Stimulated activated CD4-positive, alpha-beta T cell treated with anti-CD3 and anti-CD28 coated beads, Interleukin-15, amount 100 ng/mL, for 48 hours (primary cell): ENCODE measurements at regions not wholly inside any gene's neighbourhood (a gene's known extent, or its start where the extent isn't known, plus 50 kb on each side); places are given as distances from the start of the nearest gene placed in this dataset.

Source experiments
- DNase-seq, 2 donors: peaks; one replicate each; pipeline ENCODE4 v3.0.0-alpha.2; 2020; ENCODE audit warnings: low read depth in 2 of 2

DNA sequence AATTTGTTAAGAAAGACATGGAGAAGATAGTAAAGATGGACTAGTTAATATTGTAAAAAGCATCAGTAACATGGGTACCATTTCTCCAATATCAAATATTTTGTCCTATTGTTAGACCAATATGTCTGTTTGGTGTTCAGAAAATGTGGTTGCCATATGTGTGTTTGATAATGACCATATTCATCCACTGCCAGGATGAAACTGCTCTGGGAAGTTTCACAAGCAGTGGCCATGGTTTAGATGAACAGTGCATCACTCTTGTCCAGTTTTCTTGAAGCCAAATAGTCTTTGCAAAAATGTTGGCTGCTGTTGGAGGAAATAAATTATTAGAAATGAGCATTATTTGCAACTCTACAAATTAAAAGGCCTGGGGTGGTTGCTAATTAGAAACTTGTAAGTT is 333.8 kb downstream of the NUF2 start:
- no peak for DNase-seq

- DNase-seq, result no peak
Measured at GRCh38 chr1:163656095-163656759, 334.5 kb downstream of the NUF2 start.

DNA sequence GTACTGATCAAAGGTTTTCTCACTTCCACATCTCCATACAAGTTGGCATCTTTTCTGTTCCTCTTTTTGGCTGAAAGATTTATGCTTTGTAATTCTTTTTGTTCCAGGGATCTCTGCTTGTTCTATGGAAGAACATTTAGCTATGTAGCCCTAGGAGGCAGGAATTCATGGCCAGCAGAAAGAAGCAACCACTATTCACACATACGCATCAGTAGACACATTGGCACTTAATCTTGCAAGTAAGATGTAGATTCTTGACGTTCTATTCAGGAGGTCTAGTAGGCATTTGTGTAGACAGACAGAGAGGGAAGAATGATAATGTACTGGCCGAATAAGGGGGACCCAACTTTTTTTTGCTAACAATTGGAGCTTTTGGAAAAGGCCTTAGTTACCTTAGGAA is 336.0 kb downstream of the NUF2 start:
- no peak for DNase-seq

DNA sequence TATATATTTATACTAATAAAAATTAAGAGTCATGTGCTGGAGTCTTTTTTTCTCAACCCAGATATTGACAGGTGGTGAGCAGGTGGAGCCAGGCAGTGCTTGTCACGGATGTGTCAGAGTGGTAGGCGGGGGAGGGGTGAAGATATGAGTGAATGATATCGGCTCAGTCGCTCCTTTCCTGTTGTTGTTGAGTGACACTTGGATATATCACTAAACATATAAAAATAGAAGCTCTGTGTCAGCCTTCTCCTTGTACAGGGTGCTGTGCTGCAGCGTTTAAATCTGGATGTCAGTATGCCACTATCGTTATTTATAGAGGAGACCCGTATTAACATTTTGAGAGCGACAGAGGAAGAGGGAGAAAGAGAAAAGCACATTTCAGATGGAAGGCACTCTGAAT is 339.6 kb downstream of the NUF2 start:
- DNase-seq, result no peak

GRCh38 chr1:163664671-163665335 is 343.0 kb downstream of the NUF2 start:
- no peak for DNase-seq

DNA sequence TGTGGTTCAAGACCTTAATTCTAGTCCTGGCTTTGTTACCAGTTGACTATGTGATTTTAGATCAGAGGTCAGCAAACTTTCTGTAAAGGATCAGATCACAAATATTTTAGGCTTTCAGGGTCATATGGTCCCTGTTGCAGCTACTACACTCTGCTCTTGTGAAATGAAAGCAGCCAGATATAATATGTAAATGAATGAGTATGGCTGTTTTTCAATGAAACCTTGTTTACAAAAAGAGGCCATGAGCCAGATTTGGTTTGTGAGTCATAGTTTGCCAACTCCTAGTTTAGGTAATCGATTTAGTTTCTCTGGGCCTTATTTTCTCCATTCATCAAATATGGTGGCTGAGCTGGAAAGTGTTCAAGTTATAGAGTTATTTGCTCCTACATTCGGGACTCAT is 346.7 kb downstream of the NUF2 start:
- no peak for DNase-seq

DNA sequence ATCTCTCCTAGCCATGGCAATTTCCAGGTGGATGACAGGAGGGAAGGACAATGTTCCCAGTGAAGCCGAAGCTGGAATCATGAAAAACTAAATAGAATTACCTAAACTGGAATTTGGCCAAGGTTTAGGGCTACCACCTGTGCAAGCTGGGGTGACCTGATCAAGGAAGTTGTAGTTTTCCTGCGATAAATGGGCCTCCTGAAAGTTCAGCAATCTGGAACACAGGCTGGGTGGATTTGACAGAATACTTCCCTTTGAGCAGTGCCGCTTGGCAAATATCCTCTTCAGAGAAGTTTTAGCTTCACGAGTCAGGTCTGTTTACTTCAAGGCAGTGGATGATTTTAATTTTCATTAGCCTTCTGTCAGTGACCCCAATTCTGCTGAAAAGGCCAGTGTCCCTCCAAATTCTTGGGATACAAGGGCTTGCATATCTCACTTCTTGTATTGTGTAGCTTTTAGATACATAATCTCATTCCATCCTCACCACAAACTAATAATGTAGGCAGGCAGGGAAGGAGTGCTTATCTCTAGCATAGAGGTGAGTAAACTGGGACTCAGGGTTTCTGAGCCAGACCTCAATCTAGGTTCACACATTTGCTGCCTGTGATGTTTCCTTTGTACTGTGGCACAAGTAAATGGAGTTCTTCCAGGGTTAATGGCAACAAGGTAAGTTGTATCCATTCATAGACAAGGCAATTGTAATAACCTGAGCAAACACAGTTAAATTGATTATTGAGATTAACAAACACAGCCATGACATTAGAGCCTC is 349.4 kb downstream of the NUF2 start:
- DNase-seq, result no peak

GRCh38 chr1:163672976-163673758 is 351.4 kb downstream of the NUF2 start:
- no peak for DNase-seq

GRCh38 chr1:163673759-163674151 is 352.0 kb downstream of the NUF2 start:
- DNase-seq, result no peak

GRCh38 chr1:163674236-163674635 is 352.5 kb downstream of the NUF2 start:
- no peak for DNase-seq

- DNase-seq, result no peak
Measured at GRCh38 chr1:163684785-163685184, 363.0 kb downstream of the NUF2 start.

DNA sequence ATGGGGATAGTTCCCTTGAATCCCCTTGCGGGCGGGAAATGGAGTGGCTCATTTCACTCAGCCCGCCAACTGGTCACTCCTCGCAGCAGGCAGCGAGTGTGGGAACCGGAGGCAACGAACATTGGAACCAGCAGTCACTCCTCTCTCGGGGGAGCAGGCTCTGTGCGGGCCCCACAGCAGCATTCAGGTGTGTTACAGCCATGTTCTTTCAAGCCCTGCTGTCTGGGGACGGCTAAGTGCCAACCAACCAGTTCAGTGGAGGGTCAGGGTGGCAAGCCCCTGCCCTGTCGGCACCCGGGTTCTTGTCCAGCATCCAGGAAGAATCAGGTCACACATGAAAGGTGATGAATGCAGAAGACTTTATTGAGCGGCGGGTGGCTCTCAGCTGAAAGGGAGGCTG is 370.5 kb downstream of the NUF2 start:
- DNase-seq, result no peak

DNA sequence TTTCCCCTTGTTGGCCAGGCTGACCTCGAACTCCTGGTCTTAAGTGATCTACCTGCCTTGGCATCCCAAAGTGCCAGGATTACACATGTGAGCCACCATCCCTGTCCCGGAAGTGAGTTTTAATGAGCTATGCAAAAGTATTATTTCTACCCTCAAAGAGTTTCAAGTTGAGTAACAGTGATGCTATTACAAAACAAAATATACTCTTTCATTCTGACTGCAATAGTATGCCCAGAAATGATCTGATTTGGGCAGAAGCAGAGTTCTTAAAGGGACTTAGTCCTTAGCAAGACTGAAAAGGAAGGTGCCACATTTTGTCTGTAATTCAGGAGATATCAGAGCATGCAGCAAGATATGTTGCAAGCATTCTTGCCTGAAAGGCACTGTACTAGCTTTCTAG is 375.4 kb downstream of the NUF2 start:
- DNase-seq, result no peak

DNA sequence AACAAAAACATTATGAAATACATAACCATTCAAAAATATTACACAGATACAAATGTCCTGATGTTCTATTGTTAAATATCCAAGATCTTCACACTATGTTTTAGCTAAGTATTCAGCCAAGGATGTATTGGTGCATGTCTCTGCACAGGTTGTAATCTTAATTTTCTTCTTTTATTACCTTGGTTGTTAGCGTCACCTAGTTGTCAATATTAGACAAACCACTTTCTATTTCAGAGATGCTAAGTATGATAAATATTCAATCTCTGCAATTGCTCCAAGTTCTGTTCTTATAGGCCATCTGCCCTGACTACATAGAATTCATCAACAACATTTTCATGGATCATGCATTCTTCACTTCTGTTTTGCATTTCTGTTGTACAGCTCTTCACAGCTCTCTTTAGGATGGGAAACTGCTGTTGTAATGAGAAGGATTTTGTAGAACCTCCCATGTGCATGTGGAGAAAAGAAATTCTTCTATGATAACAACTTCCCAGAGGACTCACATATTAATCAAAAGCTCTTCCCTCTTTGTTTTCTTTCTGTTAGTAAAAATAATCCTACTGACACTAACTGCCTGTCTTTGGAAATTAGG is 380.1 kb downstream of the NUF2 start:
- DNase-seq, result no peak

GRCh38 chr1:163703794-163704193 is 382.0 kb downstream of the NUF2 start:
- no peak for DNase-seq

DNA sequence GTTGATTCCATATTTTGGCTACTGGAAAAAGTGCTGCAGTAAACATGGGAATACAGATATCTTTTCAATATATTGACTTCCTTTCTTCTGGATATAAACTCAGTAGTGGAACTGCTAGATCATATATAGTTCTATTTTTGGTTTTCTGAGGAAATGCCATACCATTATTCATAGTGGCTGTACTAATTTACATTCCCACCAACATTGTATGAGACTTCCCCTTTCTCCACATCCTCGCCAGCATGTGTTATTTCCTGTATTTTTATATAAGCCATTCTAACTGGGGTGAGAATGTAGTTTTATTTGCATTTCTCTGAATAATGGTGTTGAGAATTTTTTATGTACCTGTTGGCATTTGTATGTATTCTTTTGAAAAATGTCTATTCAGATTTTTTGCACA is 385.2 kb downstream of the NUF2 start:
- no peak for DNase-seq

DNA sequence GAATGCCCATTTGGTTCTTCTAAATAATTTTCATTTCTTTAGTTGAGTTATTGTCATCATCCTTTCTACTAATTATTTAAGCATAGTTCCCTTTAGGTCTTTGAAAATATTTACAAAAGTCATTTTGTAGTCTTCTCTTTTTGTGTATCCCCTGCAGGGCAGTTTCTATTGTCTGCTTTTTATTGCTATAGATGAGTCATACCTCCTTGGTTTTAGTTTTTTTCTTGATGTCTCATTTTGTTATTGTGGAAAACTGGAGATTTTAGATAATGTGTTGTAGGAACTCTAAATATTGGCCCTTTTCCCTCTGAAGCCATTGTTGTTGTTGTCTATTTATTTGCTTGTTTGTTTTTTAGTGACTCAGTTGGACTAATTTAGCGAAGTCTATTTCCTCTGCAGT is 387.9 kb downstream of the NUF2 start:
- DNase-seq, result no peak

DNA sequence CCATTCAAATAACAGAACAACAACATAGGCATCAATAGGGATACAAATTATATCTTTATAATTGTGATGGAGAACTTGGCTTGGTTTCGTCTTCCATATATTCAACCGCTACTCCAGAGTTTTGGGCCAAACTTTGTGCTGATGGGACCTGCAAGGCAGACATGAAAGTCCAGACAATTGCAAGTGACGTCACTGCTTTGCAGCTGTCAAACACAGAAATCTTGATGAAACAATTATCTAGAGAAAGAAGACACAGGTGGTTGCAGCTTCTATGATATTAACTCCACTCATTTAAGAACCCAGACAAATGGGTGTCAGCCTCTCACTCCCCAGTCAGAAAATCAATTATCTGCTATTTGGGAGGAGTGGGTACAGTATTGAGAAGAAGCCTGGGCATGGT is 390.6 kb downstream of the NUF2 start:
- no peak for DNase-seq

DNA sequence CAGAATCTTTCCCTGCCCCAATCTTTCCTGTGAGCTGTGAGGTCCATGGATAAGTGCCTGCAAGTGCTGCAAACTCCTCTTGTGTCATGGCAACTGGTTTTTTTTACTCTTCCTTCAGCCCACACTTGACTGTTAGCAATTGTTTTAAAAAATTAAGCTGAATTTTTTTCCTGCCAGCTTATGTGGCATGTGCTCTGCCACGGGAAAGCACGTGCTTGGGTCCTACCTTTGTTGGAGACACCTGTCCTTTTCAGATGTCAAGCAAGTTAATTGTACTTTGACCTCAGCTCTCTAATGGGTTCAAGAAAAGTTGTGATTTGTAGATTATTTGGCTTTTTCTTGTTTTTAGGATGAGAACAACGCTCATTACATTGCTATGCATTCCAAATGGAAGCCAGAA is 398.5 kb downstream of the NUF2 start:
- DNase-seq, result no peak

DNA sequence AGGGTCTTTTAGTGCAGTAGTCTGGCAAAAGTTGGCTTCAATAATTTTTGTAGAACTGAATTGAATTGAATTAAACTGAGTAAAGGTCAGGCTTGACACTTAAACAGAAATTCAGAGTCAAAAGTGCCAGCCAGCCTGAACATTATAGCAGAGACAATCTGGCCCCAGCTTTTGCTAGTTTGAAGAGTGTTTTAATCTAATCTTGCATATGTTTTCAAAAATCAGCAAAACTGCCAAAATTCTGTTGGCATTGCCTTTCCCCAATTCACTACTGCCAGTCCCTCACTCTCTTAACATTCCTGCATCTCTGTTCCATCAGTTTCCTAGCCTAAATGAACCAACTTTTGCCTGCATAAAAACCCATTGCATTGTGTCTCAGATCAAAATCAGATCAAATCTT is 403.8 kb downstream of the NUF2 start:
- no peak for DNase-seq

DNA sequence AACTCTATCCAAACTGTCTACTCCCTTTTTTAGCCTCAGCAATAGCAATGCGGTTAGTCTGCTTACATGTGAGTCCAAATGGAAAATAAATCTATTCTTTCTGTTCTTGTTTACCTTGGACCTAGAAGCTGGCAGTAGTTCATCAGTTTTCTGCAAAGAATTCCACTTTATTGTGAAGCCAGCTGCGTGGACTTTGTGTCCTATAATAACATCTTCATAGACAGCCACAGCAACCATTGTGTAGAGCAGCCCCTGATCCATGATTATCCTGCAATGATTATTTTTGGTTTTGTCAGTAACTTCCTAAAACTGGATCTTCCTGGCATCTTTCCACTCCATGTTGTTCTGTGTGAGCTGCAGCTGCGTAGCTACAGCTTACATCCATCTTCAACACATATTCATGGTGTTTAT is 408.7 kb downstream of the NUF2 start:
- DNase-seq, result no peak

GRCh38 chr1:163737261-163737660 is 415.5 kb downstream of the NUF2 start:
- DNase-seq, result no peak
